ENCODE measurements at regions not wholly inside any gene's neighbourhood (a gene's known extent, or its start where the extent isn't known, plus 50 kb on each side); places are given as distances from the start of the nearest gene placed in this dataset.

DNA sequence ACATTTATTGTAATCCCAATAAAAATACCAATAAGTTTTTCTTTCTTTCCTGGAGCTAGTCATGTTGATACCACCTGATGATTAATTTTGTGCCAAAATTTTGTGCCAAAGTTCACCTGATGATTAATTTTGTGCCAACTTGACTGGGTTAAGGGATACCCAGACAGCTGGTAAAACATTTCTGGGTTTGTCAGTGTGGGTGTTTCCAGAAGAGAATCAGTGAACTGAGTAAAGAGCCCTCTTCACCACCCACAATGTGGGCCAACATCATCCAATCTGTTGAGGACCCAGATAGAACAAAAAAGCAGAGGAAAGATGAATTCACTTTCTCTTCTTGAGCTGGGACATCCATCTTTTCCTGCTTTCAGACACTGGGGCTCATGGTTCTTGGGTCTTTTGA, 292.9 kb downstream of the LMO7 start:
- DNase-seq (ENCODE audit: low read depth) = no peak
- no peak overlapping the region for H3K4me3 ChIP-seq (ENCODE audit: low read depth, low read length)
- TF ChIP-seq, protein P1, sequence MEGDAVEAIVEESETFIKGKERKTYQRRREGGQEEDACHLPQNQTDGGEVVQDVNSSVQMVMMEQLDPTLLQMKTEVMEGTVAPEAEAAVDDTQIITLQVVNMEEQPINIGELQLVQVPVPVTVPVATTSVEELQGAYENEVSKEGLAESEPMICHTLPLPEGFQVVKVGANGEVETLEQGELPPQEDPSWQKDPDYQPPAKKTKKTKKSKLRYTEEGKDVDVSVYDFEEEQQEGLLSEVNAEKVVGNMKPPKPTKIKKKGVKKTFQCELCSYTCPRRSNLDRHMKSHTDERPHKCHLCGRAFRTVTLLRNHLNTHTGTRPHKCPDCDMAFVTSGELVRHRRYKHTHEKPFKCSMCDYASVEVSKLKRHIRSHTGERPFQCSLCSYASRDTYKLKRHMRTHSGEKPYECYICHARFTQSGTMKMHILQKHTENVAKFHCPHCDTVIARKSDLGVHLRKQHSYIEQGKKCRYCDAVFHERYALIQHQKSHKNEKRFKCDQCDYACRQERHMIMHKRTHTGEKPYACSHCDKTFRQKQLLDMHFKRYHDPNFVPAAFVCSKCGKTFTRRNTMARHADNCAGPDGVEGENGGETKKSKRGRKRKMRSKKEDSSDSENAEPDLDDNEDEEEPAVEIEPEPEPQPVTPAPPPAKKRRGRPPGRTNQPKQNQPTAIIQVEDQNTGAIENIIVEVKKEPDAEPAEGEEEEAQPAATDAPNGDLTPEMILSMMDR (conservative IDR thresholded peaks at IDR 0.05; ENCODE audit: low read depth, low read length) = no peak

DNA sequence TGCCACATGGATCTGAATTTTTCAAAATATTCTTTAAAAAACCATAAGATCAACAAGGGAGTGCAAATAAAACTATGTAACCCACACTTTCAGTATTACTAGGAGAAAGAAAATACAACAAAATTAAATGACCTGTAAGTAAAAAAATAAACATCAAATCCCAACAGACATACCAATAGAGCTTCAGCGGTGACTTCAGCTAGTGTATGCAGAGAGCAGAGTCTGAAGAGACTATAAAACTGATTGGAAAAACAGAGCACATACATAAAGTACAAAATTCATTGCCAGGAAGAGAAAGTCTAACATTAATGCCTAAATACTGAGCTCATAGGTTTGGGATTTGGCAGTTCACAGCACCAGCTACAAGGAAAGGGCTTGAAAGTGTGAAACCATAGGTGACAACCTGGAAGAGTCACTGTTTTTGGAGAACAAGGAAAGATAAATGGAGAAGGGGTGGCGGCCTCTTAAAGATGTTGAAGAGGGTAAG, 291.1 kb downstream of the LMO7 start:
- DNase-seq (ENCODE audit: low read depth) = peak; percentile 2
- no peak overlapping the region for H3K4me3 ChIP-seq (ENCODE audit: low read depth, low read length)
- TF ChIP-seq, protein P1 (conservative IDR thresholded peaks at IDR 0.05; ENCODE audit: low read depth, low read length) = no peak

DNA sequence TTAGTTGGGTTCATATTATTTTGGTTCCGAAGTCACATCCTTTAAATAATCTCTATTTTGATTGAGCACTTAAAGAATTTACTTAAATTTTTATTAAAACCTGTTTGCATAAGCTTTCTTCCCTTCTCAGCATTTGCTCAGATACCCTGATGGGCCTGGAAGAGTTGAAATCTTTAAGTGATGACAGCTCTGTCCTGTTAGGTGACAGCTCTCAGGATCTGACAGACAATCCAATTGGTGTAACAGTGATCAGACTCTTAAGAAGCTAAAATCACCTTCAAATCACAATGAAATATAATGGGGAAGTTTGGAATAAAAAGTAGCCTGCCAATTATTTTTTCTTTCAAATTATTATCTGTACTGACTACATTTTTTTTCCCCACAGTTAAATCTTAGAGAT, 284.4 kb downstream of the LMO7 start:
- TF ChIP-seq, protein P1 (conservative IDR thresholded peaks at IDR 0.05; ENCODE audit: low read depth, low read length) = no peak
- DNase-seq (ENCODE audit: low read depth) = no peak

DNA sequence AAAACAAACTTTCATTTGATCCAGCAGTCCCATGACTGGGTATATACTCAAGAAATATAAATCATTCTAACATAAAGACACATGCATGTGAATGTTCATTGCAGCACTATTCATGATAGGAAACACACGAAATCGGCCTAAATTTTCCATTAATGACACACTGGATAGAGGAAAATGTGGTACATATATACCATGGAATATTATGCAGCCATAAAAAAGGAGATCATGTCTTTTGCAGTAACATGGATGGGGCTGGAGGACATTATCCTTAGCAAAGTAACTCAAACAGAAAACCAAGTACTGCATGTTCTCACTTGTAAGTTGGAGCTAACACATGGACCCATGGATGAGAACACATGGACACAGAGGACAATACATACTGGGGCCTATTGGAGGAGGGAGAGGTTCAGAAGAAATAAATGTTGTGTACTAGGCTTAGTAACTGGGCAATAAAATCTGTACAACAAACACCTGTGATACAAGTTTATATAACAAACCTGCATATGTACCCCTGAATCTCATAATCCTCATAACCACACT, 283.6 kb downstream of the LMO7 start:
- TF ChIP-seq, protein P1 (conservative IDR thresholded peaks at IDR 0.05; ENCODE audit: low read depth, low read length) = no peak
- no peak for DNase-seq (ENCODE audit: low read depth)
- no peak overlapping the region for H3K4me3 ChIP-seq (ENCODE audit: low read depth, low read length)

More for the DNA sequence above, 284.4 kb downstream of the LMO7 start:
- H3K4me3 ChIP-seq (ENCODE audit: low read depth, low read length) = no peak overlapping the region

DNA sequence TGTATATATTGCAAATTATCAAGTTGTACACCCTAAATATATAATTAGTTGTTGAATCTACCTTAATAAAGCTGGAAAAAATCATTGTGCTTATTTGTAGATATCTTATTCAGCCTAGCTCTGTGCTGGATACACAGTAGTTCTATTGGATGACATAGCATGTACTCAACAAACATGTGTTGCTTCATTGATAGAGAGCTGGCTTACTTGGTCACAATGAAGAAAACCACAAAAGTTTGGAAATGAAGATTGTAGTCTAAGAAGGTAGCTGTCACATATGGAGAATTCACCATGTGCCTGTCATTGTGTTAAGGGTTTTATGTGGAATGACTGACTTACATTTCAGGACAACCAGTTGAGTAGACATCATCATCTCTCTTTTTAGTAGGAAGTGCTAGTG, 278.9 kb downstream of the LMO7 start:
- DNase-seq (ENCODE audit: low read depth) = no peak
- TF ChIP-seq, protein P1 (conservative IDR thresholded peaks at IDR 0.05; ENCODE audit: low read depth, low read length) = no peak

DNA sequence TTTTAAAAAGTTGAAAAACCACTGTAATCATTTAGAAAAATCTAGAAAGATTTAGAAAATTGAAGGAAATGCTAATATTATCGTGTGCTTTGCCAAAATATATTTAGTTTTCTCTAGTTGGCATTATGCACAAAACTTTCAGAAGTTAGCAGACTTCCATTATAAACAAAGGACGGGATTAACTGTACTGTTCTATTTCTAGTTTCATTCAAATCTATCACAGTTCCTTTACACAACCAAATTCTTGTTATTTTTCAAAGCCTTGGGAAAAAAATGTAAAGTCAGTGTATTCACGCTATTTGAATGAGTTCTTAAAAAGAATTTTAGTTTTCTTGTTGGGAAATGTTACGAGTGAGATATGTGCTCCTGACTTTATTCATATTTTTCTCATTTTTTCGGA, 277.8 kb downstream of the LMO7 start:
- no peak for DNase-seq (ENCODE audit: low read depth)
- no peak overlapping the region for H3K4me3 ChIP-seq (ENCODE audit: low read depth, low read length)
- TF ChIP-seq, protein P1 (conservative IDR thresholded peaks at IDR 0.05; ENCODE audit: low read depth, low read length) = no peak

More for the DNA sequence above, 278.9 kb downstream of the LMO7 start:
- H3K4me3 ChIP-seq (ENCODE audit: low read depth, low read length) = no peak overlapping the region

DNA sequence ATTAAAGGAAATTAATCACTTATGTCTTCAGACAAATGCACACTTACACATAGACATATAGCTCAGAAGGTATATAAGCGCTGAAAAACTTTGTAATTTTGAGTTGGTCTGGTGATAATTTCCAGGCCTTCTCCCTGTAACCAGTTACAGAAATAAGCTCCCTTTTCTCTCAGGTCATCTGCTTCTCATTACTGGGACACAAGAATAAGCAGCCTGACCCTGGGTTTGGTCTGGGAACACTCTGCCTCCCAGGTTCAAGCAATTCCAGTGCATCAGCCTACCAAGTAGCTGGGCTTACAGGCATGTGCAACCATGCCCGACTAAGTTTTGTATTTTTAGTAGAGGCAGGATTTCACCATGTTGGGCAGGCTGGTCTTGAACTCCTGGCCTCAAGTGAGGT, 274.5 kb downstream of the LMO7 start:
- DNase-seq (ENCODE audit: low read depth) = no peak
- TF ChIP-seq, protein P1 (conservative IDR thresholded peaks at IDR 0.05; ENCODE audit: low read depth, low read length) = no peak
- no peak overlapping the region for H3K4me3 ChIP-seq (ENCODE audit: low read depth, low read length)
